ENCODE measurements at regions not wholly inside any gene's neighbourhood (a gene's known extent, or its start where the extent isn't known, plus 50 kb on each side); places are given as distances from the start of the nearest gene placed in this dataset.

GRCh38 chr4:159410076-159410777, 307.3 kb downstream of the RAPGEF2 start:
- CTCF ChIA-PET = no interaction called here
- H3K27me3 ChIP-seq (ENCODE audit: control insufficient read depth, insufficient read depth, low read length) = no peaks in the 10 kb centered on the region
- in situ Hi-C loops (cut with HindIII; ENCODE audit: low pct_unique_long_range_greater_than_20kb, low sequenced_read_pairs) (no loop called here), intact Hi-C loops (cut with micrococcal nuclease; ENCODE audit: unreplicated experiment) (no loop called here)
- TF ChIP-seq POLR2AphosphoS5 (IDR thresholded peaks at IDR 0.05; ENCODE audit: low read depth, low read length) = no peak
- no peak for TF ChIP-seq CTCF (IDR thresholded peaks at IDR 0.05)
- no peak for TF ChIP-seq SIN3A (IDR thresholded peaks at IDR 0.05; ENCODE audit: borderline replicate concordance, insufficient read depth, low read depth, low read length)
- TF ChIP-seq TCF7L2 (IDR thresholded peaks at IDR 0.05; ENCODE audit: low read depth, low read length) = no peak
- no peak for TF ChIP-seq REST (IDR thresholded peaks at IDR 0.05; ENCODE audit: insufficient read depth in 1 of 2, low read depth in 2 of 2, low read length in 1 of 2)
- no peaks in the 10 kb centered on the region for H3K4me1 ChIP-seq (ENCODE audit: control insufficient read depth, insufficient read depth, low read length)
- H3K36me3 ChIP-seq (ENCODE audit: control insufficient read depth, insufficient read depth, low read length) = no peaks in the 10 kb centered on the region
- no peak overlapping the region for H3K4me3 ChIP-seq (ENCODE audit: low read depth in 2 of 2, low read length in 2 of 2)
- POLR2A ChIA-PET = no interaction called here
- no peak overlapping the region for H3K27ac ChIP-seq (ENCODE audit: low read length)
- ATAC-seq (no peak), DNase-seq (ENCODE audit: low read depth, low spot score) (no peak)
- H3K9me3 ChIP-seq (ENCODE audit: control insufficient read depth, insufficient read depth, low read depth, low read length) = no peaks in the 10 kb centered on the region
- no TSS peak for BruUV-seq (replicated peaks)

GRCh38 chr4:159410891-159411290, 308.0 kb downstream of the RAPGEF2 start:
- in situ Hi-C loops (cut with HindIII; ENCODE audit: low pct_unique_long_range_greater_than_20kb, low sequenced_read_pairs) (no loop called here), intact Hi-C loops (cut with micrococcal nuclease; ENCODE audit: unreplicated experiment) (no loop called here)
- no TSS peak for BruUV-seq (replicated peaks)
- CTCF ChIA-PET = no interaction called here
- Histone ChIP-seq H3K27ac (ENCODE audit: low read length) (no peak overlapping the region), H3K9me3 (ENCODE audit: control insufficient read depth, insufficient read depth, low read depth, low read length) (no peaks in the 10 kb centered on the region), H3K36me3 (ENCODE audit: control insufficient read depth, insufficient read depth, low read length) (no peaks in the 10 kb centered on the region), H3K27me3 (ENCODE audit: control insufficient read depth, insufficient read depth, low read length) (no peaks in the 10 kb centered on the region), H3K4me3 (ENCODE audit: low read depth in 2 of 2, low read length in 2 of 2) (no peak overlapping the region), H3K4me1 (ENCODE audit: control insufficient read depth, insufficient read depth, low read length) (no peaks in the 10 kb centered on the region)
- ATAC-seq = no peak
- TF ChIP-seq TCF7L2 (IDR thresholded peaks at IDR 0.05; ENCODE audit: low read depth, low read length) (no peak), POLR2AphosphoS5 (IDR thresholded peaks at IDR 0.05; ENCODE audit: low read depth, low read length) (no peak), CTCF (IDR thresholded peaks at IDR 0.05) (no peak), SIN3A (IDR thresholded peaks at IDR 0.05; ENCODE audit: borderline replicate concordance, insufficient read depth, low read depth, low read length) (no peak)
- POLR2A ChIA-PET = no interaction called here
- DNase-seq (ENCODE audit: low read depth, low spot score) = no peak

All from Panc1 (cell line).